GM12865 (cell line): ENCODE measurements at regions not wholly inside any gene's neighbourhood (a gene's known extent, or its start where the extent isn't known, plus 50 kb on each side); places are given as distances from the start of the nearest gene placed in this dataset.

Experiments used
- DNase-seq: peaks from one replicate; pipeline ENCODE4 v3.0.0; 2010; ENCODE audit warnings: low read depth
- H3K4me3 ChIP-seq: 2 replicates; pipeline ENCODE4 v1.5.1; 2011; ENCODE audit warnings: mild to moderate bottlenecking, low read depth, low read length, control low read depth
- CTCF ChIP-seq: IDR thresholded peaks from 2 replicates; pipeline ENCODE4 v1.5.1; 2011; ENCODE audit warnings: low read length, control low read depth, low read depth, inconsistent platforms; ENCODE audit not compliant: insufficient read depth; ENCODE audit errors: missing control alignments

- no peak overlapping the region for H3K4me3 ChIP-seq
- DNase-seq: no peak
- no peak for TF ChIP-seq CTCF
Measured at GRCh38 chr1:208759255-208759654, 515.1 kb upstream of the PLXNA2 start.

DNA sequence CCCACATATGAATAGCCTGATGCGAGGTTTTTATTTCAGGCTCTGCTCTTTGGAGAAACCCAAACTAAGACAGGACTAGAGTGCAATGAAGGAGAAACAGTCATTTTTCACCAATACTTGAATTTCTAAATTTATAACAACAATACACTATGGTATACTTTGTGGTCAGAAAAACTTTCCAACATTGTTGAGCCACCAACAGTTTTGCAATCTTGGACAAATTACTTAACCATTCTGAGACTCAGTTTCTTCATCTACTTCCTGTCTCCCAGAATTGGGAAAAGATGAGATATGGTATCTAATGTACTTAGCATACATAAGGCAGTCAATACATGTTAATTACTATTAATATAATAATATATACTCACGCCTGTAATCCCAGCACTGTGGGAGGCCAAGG lies 519.8 kb upstream of the PLXNA2 start:
- H3K4me3 ChIP-seq: no peak overlapping the region
- DNase-seq: no peak
- no peak for TF ChIP-seq CTCF

GRCh38 chr1:208766832-208767231 lies 522.6 kb upstream of the PLXNA2 start:
- no peak for TF ChIP-seq CTCF
- no peak overlapping the region for H3K4me3 ChIP-seq
- no peak for DNase-seq

GRCh38 chr1:208767816-208768215 lies 523.6 kb upstream of the PLXNA2 start:
- H3K4me3 ChIP-seq: no peak overlapping the region
- DNase-seq: no peak
- TF ChIP-seq CTCF: no peak

DNA sequence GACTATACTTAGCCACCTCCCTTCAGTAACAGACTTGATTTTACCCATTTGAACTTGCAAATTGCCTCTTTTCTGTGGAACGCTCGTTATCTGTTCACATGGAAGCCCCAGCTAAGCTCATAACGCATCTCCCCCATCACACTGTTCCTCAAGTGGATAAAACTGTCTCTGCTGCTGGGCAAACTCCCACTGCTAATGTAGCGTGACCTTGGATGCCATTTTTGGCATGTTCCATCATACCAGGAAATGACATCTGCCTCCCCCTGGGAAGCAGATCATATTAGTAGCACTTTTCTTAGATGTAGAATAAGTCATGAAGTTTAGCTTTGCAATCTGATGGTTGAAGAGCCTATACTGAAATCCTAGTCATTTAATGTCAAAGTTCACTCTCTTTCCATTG lies 528.7 kb upstream of the PLXNA2 start:
- no peak for DNase-seq
- TF ChIP-seq CTCF: no peak
- no peak overlapping the region for H3K4me3 ChIP-seq

DNA sequence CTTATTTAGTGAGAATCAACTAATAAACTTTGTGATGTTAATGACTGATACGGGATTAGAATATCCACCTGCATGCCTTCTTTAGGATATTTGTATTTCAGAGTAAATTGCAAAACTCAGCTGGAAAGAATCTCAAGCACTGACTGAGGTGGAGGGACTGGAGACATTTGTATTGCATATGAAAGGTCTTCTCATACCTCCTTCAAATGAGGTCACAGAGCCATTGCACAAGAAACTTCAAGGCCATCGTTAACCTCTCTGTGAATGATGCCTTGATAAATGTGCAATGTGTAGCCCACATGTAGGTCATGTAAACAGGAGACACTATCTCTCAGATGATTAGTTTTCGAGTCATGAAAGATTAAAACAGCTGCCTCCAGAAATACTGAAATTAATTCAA lies 531.7 kb upstream of the PLXNA2 start:
- TF ChIP-seq CTCF: no peak
- no peak overlapping the region for H3K4me3 ChIP-seq
- no peak for DNase-seq

GRCh38 chr1:208778417-208778816 lies 534.2 kb upstream of the PLXNA2 start:
- no peak overlapping the region for H3K4me3 ChIP-seq
- DNase-seq: no peak
- TF ChIP-seq CTCF: no peak
